Stomach (tissue), 4 donors: ENCODE measurements at regions not wholly inside any gene's neighbourhood (a gene's known extent, or its start where the extent isn't known, plus 50 kb on each side); places are given as distances from the start of the nearest gene placed in this dataset.

Source experiments
- POLR2A ChIP-seq, 4 donors: fragments of 450-650 bp; IDR thresholded peaks; one replicate each; pipeline ENCODE4 v1.6.1; 2016; ENCODE audit warnings: antibody characterized with exemption in 4 of 4, control low read depth in 2 of 4, mild to moderate bottlenecking in 1 of 4, moderate library complexity in 1 of 4
- TF ChIP-seq, protein P1 (sequence below), 7 experiments: fragments of 450-650 bp in 4 of 7; fragments of 200-600 bp in 3 of 7; sonication (generic) in 3 of 7; IDR thresholded peaks; one replicate each; pipeline ENCODE4 v1.5.1; 2016 to 2019; ENCODE audit warnings: antibody characterized with exemption in 7 of 7, control low read depth in 2 of 7, mild to moderate bottlenecking in 1 of 7

DNA sequence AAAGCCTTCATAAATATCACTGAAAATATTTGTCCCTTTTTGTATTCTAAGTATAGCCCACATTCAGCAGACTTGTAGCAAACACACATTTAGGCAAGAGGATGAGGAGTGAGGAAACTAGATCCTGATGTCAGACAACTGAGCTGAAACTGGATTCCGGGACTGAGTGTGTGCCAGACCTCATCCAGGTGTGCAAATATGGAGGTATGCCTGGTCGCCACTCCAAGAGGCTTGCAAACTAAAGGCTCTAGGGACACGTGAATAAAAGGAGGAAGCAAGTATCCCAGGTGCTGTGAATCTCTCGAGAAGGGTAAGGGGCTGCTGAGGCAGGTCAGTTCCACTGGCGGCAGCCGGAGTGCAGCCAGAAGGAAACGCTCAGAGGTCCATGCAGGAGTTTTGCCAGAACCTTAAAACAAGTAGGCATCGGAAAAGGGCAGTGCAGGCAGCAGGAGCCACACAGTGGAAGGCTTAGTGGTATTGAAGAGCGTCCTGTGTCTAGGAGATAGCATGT is 77.4 kb upstream of the ALDH1B1 start:
- TF ChIP-seq, protein P1, sequence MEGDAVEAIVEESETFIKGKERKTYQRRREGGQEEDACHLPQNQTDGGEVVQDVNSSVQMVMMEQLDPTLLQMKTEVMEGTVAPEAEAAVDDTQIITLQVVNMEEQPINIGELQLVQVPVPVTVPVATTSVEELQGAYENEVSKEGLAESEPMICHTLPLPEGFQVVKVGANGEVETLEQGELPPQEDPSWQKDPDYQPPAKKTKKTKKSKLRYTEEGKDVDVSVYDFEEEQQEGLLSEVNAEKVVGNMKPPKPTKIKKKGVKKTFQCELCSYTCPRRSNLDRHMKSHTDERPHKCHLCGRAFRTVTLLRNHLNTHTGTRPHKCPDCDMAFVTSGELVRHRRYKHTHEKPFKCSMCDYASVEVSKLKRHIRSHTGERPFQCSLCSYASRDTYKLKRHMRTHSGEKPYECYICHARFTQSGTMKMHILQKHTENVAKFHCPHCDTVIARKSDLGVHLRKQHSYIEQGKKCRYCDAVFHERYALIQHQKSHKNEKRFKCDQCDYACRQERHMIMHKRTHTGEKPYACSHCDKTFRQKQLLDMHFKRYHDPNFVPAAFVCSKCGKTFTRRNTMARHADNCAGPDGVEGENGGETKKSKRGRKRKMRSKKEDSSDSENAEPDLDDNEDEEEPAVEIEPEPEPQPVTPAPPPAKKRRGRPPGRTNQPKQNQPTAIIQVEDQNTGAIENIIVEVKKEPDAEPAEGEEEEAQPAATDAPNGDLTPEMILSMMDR (IDR thresholded peaks at IDR 0.05): no peak
- TF ChIP-seq POLR2A (IDR thresholded peaks at IDR 0.05): no peak
